ENCODE measurements at regions not wholly inside any gene's neighbourhood (a gene's known extent, or its start where the extent isn't known, plus 50 kb on each side); places are given as distances from the start of the nearest gene placed in this dataset.

DNA sequence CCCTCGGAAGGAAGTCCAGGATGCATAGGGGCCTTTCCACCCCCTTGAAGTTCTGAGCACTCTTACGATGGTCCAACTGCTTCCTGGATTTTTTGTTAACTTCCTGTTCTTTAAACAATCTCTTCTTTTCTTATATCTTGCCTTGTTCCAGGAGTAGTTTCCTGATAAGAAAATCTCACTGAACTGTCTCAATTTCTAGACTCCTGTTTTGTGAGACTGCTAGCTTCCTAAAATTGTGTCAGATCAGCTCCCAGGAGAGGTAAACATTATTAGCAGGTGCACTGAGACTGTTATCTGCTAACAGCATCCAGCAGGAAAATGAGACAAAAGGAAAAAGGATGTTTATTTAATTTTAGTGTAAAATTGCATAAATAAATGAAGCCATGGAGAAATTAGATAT lies 106.2 kb upstream of the PITRM1 start:
- in situ Hi-C loops (cut with MboI; ENCODE audit: low sequenced_read_pairs) (no loop called here), intact Hi-C loops (cut with micrococcal nuclease) (no loop called here), dilution Hi-C loops (cut with HindIII; ENCODE audit: low sequenced_read_pairs, unreplicated experiment) (no loop called here)
- CTCF ChIA-PET = no interaction called here
- H2BK120ac ChIP-seq (ENCODE audit: low read depth, low read length) = no peak overlapping the region
- no TSS peak for BruUV-seq (replicated peaks)
- no peak overlapping the region for H3K18ac ChIP-seq (ENCODE audit: low read depth, low read length)
- WGBS, 2 experiments (ENCODE audit: extremely low coverage in 2 of 2, insufficient read length in 1 of 2) = no CpG with 5 or more reads among the region's 2 CpGs
- no peak overlapping the region for H3K23ac ChIP-seq (ENCODE audit: low read depth, low read length)
- no peaks in the 10 kb centered on the region for H3K4me1 ChIP-seq (ENCODE audit: control insufficient read depth, insufficient read depth, low read length)
- no peak overlapping the region for H3K14ac ChIP-seq (replicated peaks; ENCODE audit: low read depth, low read length)
- TF ChIP-seq MXI1 (IDR thresholded peaks at IDR 0.05; ENCODE audit: borderline replicate concordance, low read depth, low read length) (no peak), SMC3 (IDR thresholded peaks at IDR 0.05; ENCODE audit: low read depth, low read length) (no peak), MAFK (IDR thresholded peaks at IDR 0.05; ENCODE audit: low read depth, low read length) (no peak), CHD1 (IDR thresholded peaks at IDR 0.05; ENCODE audit: low read depth, low read length) (no peak)
- POLR2A ChIA-PET (ENCODE audit: unreplicated experiment) = no interaction called here
- H3K9ac ChIP-seq (ENCODE audit: low read depth, low read length) = no peak overlapping the region
- no peaks in the 10 kb centered on the region for H3K9me3 ChIP-seq (ENCODE audit: control insufficient read depth, insufficient read depth, low read length)
- H4K5ac ChIP-seq (ENCODE audit: low read depth, low read length) = no peak overlapping the region
- H3K27me3 ChIP-seq (ENCODE audit: control insufficient read depth, insufficient read depth, low read length) = peaks cover 4% of the 10 kb centered on the region
- H3K4me3 ChIP-seq (ENCODE audit: insufficient read depth, low read depth, low read length) = no peak overlapping the region
- no peak overlapping the region for H4K8ac ChIP-seq (ENCODE audit: low read depth in 2 of 2, low read length in 2 of 2)
- no peak overlapping the region for H3K4me2 ChIP-seq (ENCODE audit: low read depth, low read length)
- H4K91ac ChIP-seq (ENCODE audit: insufficient read depth, low read depth, low read length) = no peak overlapping the region
- no peak overlapping the region for H2AK5ac ChIP-seq (ENCODE audit: low read depth, low read length)
- H2AK9ac ChIP-seq (replicated peaks; ENCODE audit: low read depth, low read length, poor library complexity) = no peak overlapping the region
- H3K36me3 ChIP-seq (ENCODE audit: control insufficient read depth, insufficient read depth, low read length) = no peaks in the 10 kb centered on the region
- H2BK15ac ChIP-seq (ENCODE audit: low read depth, low read length) = no peak overlapping the region
- no peak overlapping the region for H3K4ac ChIP-seq (ENCODE audit: low read depth, low read length)
- no peaks in the 10 kb centered on the region for H3K79me1 ChIP-seq (ENCODE audit: low read depth in 1 of 2, low read length in 2 of 2)
- DNase-seq = no peak
- no peak overlapping the region for H2AFZ ChIP-seq (replicated peaks; ENCODE audit: low read length, poor library complexity)
- H3K27ac ChIP-seq (ENCODE audit: insufficient read depth, low read length) = no peak overlapping the region
- H2BK20ac ChIP-seq (ENCODE audit: low read depth, low read length) = no peak overlapping the region
- no peak overlapping the region for H2BK5ac ChIP-seq (ENCODE audit: low read depth, low read length, poor library complexity, severe bottlenecking)
- ATAC-seq (ENCODE audit: low read depth) = no peak
- H3K9me1 ChIP-seq (ENCODE audit: insufficient read depth, low read length) = no peaks in the 10 kb centered on the region
- H4K20me1 ChIP-seq (ENCODE audit: insufficient read depth, low read length) = no peaks in the 10 kb centered on the region
- H3K56ac ChIP-seq (ENCODE audit: extremely low read depth, insufficient read depth, low read length) = no peak overlapping the region
